ENCODE measurements at regions not wholly inside any gene's neighbourhood (a gene's known extent, or its start where the extent isn't known, plus 50 kb on each side); places are given as distances from the start of the nearest gene placed in this dataset.

DNA sequence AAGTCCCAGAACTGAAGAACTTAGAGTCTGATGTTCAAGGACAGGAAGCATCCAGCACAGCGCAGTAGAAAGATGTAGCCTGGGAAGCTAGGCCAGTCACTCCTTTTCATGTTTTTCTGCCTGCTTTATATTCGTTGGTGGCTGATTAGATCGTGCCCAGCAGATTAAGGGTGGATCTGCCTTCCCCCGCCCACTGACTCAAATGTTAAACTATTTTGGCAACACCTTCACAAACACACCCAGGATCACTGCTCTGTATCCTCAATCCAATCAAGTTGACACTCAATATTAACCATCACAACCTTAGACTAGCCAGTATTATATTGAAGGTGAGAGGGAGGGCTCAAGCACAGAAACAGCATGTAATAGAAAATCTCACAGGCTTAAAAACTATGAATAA lies 222.9 kb downstream of the C12orf50 start:
- WGBS, 4 donors: 62 to 80% (median 71%) methylated on average over 4 of the region's 4 CpGs
- H3K27me3 ChIP-seq: no peaks in the 10 kb centered on the region
- H3K36me3 ChIP-seq (replicated peaks in 1 of 2): no peaks in the 10 kb centered on the region
- H3K4me1 ChIP-seq (replicated peaks in 1 of 2): no peaks in the 10 kb centered on the region
- TF ChIP-seq, protein P1, sequence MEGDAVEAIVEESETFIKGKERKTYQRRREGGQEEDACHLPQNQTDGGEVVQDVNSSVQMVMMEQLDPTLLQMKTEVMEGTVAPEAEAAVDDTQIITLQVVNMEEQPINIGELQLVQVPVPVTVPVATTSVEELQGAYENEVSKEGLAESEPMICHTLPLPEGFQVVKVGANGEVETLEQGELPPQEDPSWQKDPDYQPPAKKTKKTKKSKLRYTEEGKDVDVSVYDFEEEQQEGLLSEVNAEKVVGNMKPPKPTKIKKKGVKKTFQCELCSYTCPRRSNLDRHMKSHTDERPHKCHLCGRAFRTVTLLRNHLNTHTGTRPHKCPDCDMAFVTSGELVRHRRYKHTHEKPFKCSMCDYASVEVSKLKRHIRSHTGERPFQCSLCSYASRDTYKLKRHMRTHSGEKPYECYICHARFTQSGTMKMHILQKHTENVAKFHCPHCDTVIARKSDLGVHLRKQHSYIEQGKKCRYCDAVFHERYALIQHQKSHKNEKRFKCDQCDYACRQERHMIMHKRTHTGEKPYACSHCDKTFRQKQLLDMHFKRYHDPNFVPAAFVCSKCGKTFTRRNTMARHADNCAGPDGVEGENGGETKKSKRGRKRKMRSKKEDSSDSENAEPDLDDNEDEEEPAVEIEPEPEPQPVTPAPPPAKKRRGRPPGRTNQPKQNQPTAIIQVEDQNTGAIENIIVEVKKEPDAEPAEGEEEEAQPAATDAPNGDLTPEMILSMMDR (IDR thresholded peaks at IDR 0.05): no peak
- no peak for TF ChIP-seq POLR2A (IDR thresholded peaks at IDR 0.05)
- H3K9me3 ChIP-seq (replicated peaks in 1 of 3): no peaks in the 10 kb centered on the region
- no peak overlapping the region for H3K4me3 ChIP-seq
- intact Hi-C loops (cut with DNase I): no loop called here
- no peak for DNase-seq
- no peak overlapping the region for H3K27ac ChIP-seq

DNA sequence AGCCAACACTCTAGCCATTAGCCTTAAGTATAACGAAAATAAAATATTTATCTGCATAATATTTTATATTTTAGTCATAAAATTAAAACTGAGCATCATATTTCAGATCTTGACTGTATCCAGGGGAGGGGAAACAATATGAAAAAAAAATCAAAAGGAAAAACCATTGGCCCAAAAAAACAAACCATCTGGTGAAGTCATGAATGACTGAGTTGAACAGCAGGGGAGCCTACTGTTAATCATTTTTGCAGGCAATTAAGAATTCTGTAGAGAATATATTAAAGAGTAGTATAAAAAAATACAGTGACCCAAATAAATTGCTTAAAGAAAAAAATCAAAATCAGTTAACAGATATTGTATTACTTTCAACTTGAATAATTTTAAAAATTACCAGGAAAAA lies 224.8 kb downstream of the C12orf50 start:
- no peaks in the 10 kb centered on the region for H3K36me3 ChIP-seq (replicated peaks in 1 of 2)
- no peaks in the 10 kb centered on the region for H3K9me3 ChIP-seq (replicated peaks in 1 of 3)
- no peaks in the 10 kb centered on the region for H3K27me3 ChIP-seq
- no peak overlapping the region for H3K4me3 ChIP-seq
- intact Hi-C loops (cut with DNase I): no loop called here
- 49 to 87% (median 63%) methylated on average over 1 of the region's 1 CpG for WGBS, 4 donors
- no peaks in the 10 kb centered on the region for H3K4me1 ChIP-seq (replicated peaks in 1 of 2)
- TF ChIP-seq, protein P1 (IDR thresholded peaks at IDR 0.05): no peak
- TF ChIP-seq POLR2A (IDR thresholded peaks at IDR 0.05): no peak
- no peak for DNase-seq
- no peak overlapping the region for H3K27ac ChIP-seq

DNA sequence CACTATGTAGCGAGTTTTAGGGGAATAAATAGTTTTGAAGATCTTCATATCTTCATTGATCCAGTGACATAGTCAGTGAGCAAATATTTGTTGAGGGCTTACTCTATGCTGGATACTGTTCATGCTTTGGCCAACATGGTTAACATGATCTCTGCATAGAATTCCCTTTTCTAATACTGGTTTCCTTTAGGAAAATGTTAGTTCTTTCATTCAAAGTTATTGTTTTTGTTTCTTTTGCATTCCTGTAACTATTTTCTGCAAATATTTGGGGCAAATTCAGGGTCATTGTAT lies 226.5 kb downstream of the C12orf50 start:
- no peaks in the 10 kb centered on the region for H3K9me3 ChIP-seq (replicated peaks in 1 of 3)
- TF ChIP-seq, protein P1 (IDR thresholded peaks at IDR 0.05): no peak
- no peak for TF ChIP-seq POLR2A (IDR thresholded peaks at IDR 0.05)
- H3K36me3 ChIP-seq (replicated peaks in 1 of 2): no peaks in the 10 kb centered on the region
- no peak overlapping the region for H3K27ac ChIP-seq
- intact Hi-C loops (cut with DNase I): no loop called here
- 87 to 97% (median 94%) methylated on average over 1 of the region's 1 CpG for WGBS, 4 donors
- no peaks in the 10 kb centered on the region for H3K4me1 ChIP-seq (replicated peaks in 1 of 2)
- DNase-seq: no peak
- H3K4me3 ChIP-seq: no peak overlapping the region
- no peaks in the 10 kb centered on the region for H3K27me3 ChIP-seq

DNA sequence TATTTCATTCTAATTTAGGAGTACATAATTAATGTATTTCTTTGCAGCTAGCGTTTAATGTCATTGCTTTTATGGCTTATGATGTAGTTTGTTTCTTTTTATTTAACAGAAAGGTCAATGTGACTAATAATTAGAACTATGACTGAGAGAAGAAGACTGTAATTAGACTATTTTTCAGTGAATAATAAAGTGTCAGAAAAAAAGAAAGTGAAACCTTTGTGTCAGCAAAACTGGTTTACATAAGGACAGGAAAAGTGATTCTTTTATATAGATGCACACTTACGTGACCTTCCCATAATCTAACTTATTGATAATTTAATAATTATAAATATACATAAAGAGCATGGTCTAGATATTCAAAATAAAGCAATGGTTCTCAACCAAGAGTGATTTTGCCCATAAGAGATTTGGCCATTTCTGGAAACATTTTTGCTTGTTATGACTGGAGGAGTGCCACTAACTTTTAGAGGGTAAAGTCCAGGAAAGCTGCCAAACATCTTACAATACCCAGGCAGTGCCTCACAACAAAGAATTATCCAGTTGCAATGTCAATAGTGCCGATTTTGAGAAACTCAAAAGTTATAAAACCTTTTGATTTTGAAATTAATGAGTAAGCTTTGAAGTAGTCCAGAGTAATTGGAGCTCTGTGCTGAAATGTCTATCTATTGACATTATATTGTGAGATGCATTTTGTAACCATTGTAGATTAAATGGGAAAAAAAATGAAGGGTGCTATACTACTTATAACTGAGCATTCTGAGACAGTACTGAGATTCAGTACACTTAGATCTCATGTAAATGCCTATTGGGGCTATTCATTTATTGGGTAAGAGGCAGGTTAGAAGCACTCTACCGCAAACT lies 227.1 kb downstream of the C12orf50 start:
- H3K4me1 ChIP-seq (replicated peaks in 1 of 2): no peaks in the 10 kb centered on the region
- no peak for DNase-seq
- intact Hi-C loops (cut with DNase I): no loop called here
- no peak overlapping the region for H3K4me3 ChIP-seq
- no peaks in the 10 kb centered on the region for H3K27me3 ChIP-seq
- no peaks in the 10 kb centered on the region for H3K36me3 ChIP-seq (replicated peaks in 1 of 2)
- H3K9me3 ChIP-seq (replicated peaks in 1 of 3): no peaks in the 10 kb centered on the region
- H3K27ac ChIP-seq: no peak overlapping the region
- 46 to 54% (median 52%) methylated on average over 4 of the region's 4 CpGs for WGBS, 4 donors
- no peak for TF ChIP-seq POLR2A (IDR thresholded peaks at IDR 0.05)
- TF ChIP-seq, protein P1 (IDR thresholded peaks at IDR 0.05): no peak
